DND-41 (cell line): ENCODE measurements at regions not wholly inside any gene's neighbourhood (a gene's known extent, or its start where the extent isn't known, plus 50 kb on each side); places are given as distances from the start of the nearest gene placed in this dataset.

Experiments used
- CTCF ChIP-seq: IDR thresholded peaks from 2 replicates; pipeline ENCODE4 v1.5.1; 2012; ENCODE audit warnings: borderline replicate concordance, low read length, moderate library complexity, mild to moderate bottlenecking; ENCODE audit not compliant: poor library complexity, severe bottlenecking; ENCODE audit errors: extremely low read depth
- EZH2 ChIP-seq: IDR thresholded peaks from 3 replicates; pipeline ENCODE4 v1.6.1; 2012; ENCODE audit warnings: borderline replicate concordance, low read depth, mild to moderate bottlenecking, moderate library complexity, low read length, inconsistent platforms; ENCODE audit not compliant: severe bottlenecking

GRCh38 chr1:38297246-38297645 is 250.7 kb upstream of the POU3F1 start:
- TF ChIP-seq CTCF (no peak), EZH2 (no peak)
